GM19238 (cell line): ENCODE measurements at regions not wholly inside any gene's neighbourhood (a gene's known extent, or its start where the extent isn't known, plus 50 kb on each side); places are given as distances from the start of the nearest gene placed in this dataset.

ENCODE experiments used
- DNase-seq: peaks from one replicate; pipeline ENCODE4 v3.0.0; 2011; ENCODE audit warnings: low spot score; ENCODE audit not compliant: insufficient read length

- no peak for DNase-seq
Observed at GRCh38 chr2:160869411-160869810, 290.8 kb upstream of the TANK start.

GRCh38 chr2:160870729-160871465, 289.3 kb upstream of the TANK start:
- no peak for DNase-seq

- no peak for DNase-seq
Observed at GRCh38 chr2:160871953-160872352, 288.3 kb upstream of the TANK start.

GRCh38 chr2:160876029-160876428, 284.2 kb upstream of the TANK start:
- DNase-seq = no peak

GRCh38 chr2:160876765-160877164, 283.5 kb upstream of the TANK start:
- DNase-seq = no peak

- DNase-seq = no peak
Observed at GRCh38 chr2:160878618-160879017, 281.6 kb upstream of the TANK start.

GRCh38 chr2:160882906-160883305, 277.3 kb upstream of the TANK start:
- no peak for DNase-seq

- DNase-seq = no peak
Observed at GRCh38 chr2:160884056-160884455, 276.2 kb upstream of the TANK start.

GRCh38 chr2:160889439-160890170, 270.6 kb upstream of the TANK start:
- no peak for DNase-seq

- DNase-seq = no peak
Observed at GRCh38 chr2:160890667-160891352, 269.4 kb upstream of the TANK start.

GRCh38 chr2:160891353-160891740, 268.9 kb upstream of the TANK start:
- DNase-seq = no peak

GRCh38 chr2:160892204-160892603, 268.0 kb upstream of the TANK start:
- no peak for DNase-seq

- no peak for DNase-seq
Observed at GRCh38 chr2:160893581-160893980, 266.6 kb upstream of the TANK start.

GRCh38 chr2:160898581-160899307, 261.5 kb upstream of the TANK start:
- DNase-seq = no peak

- no peak for DNase-seq
Observed at GRCh38 chr2:160901613-160902012, 258.6 kb upstream of the TANK start.

- DNase-seq = no peak
Observed at GRCh38 chr2:160905862-160906261, 254.4 kb upstream of the TANK start.

GRCh38 chr2:160906878-160907277, 253.3 kb upstream of the TANK start:
- DNase-seq = no peak

- no peak for DNase-seq
Observed at GRCh38 chr2:160907738-160908137, 252.5 kb upstream of the TANK start.

GRCh38 chr2:160908157-160908556, 252.1 kb upstream of the TANK start:
- no peak for DNase-seq

- no peak for DNase-seq
Observed at GRCh38 chr2:160909781-160910242, 250.4 kb upstream of the TANK start.

GRCh38 chr2:160910681-160911080, 249.5 kb upstream of the TANK start:
- no peak for DNase-seq

- no peak for DNase-seq
Observed at GRCh38 chr2:160911258-160911657, 249.0 kb upstream of the TANK start.
